ENCODE measurements at regions not wholly inside any gene's neighbourhood (a gene's known extent, or its start where the extent isn't known, plus 50 kb on each side); places are given as distances from the start of the nearest gene placed in this dataset.

DNA sequence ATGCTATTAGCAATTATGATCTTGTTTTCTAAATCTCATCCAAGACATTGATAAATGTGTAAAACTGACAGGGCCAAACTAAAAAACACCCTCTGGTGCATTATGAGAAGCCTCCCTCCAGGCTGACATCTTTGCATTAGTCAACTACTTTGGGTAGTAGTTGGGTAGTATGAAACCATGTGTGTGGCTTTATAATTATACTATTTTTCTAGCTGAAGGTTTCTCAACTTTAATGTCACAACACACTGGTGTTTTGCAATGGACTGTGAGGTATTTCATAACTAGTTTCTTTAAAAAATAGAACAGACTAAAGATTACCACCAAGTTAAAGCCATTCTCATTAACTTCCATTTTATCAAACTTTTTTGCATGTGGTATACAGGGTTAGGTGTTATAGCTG lies 73.1 kb upstream of the RBMS1 start:
- H4K20me1 ChIP-seq (ENCODE audit: insufficient read depth, low read length, poor library complexity, severe bottlenecking) = no peaks in the 10 kb centered on the region
- H2AFZ ChIP-seq (ENCODE audit: low read length) = no peak overlapping the region
- H3K9me3 ChIP-seq (ENCODE audit: insufficient read depth, low read depth, low read length) = no peaks in the 10 kb centered on the region
- no peaks in the 10 kb centered on the region for H3K79me2 ChIP-seq (ENCODE audit: insufficient read depth, low read length)
- no peak overlapping the region for H3K4me3 ChIP-seq (ENCODE audit: low read length, poor library complexity, severe bottlenecking)
- no peaks in the 10 kb centered on the region for H3K9me2 ChIP-seq (replicated peaks; ENCODE audit: low read depth, low read length)
- no peak overlapping the region for H3K4me2 ChIP-seq (ENCODE audit: low read depth, low read length, poor library complexity, severe bottlenecking)
- no peaks in the 10 kb centered on the region for H3K36me3 ChIP-seq (ENCODE audit: insufficient read depth, low read length)
- H3K4me1 ChIP-seq (ENCODE audit: insufficient read depth, low read length, poor library complexity, severe bottlenecking) = peaks cover 18% of the 10 kb centered on the region
- H3K9ac ChIP-seq (ENCODE audit: low read depth, low read length, poor library complexity, severe bottlenecking) = no peak overlapping the region
- no peaks in the 10 kb centered on the region for H3K27me3 ChIP-seq (ENCODE audit: insufficient read depth, low read length, poor library complexity, severe bottlenecking)
- H3F3A ChIP-seq (ENCODE audit: low read depth) = no peaks in the 10 kb centered on the region
- no peak for TF ChIP-seq EZH2phosphoT487 (IDR thresholded peaks at IDR 0.05; ENCODE audit: borderline replicate concordance)
- TF ChIP-seq, protein P1, sequence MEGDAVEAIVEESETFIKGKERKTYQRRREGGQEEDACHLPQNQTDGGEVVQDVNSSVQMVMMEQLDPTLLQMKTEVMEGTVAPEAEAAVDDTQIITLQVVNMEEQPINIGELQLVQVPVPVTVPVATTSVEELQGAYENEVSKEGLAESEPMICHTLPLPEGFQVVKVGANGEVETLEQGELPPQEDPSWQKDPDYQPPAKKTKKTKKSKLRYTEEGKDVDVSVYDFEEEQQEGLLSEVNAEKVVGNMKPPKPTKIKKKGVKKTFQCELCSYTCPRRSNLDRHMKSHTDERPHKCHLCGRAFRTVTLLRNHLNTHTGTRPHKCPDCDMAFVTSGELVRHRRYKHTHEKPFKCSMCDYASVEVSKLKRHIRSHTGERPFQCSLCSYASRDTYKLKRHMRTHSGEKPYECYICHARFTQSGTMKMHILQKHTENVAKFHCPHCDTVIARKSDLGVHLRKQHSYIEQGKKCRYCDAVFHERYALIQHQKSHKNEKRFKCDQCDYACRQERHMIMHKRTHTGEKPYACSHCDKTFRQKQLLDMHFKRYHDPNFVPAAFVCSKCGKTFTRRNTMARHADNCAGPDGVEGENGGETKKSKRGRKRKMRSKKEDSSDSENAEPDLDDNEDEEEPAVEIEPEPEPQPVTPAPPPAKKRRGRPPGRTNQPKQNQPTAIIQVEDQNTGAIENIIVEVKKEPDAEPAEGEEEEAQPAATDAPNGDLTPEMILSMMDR (conservative IDR thresholded peaks at IDR 0.05; ENCODE audit: low read length) = no peak

- Histone ChIP-seq H3K4me1 (ENCODE audit: insufficient read depth, low read length, poor library complexity, severe bottlenecking) (peaks cover 11% of the 10 kb centered on the region), H3K9me3 (ENCODE audit: insufficient read depth, low read depth, low read length) (peaks cover 8% of the 10 kb centered on the region; the same call in 1 of the 2 replicates), H3K27me3 (ENCODE audit: insufficient read depth, low read length, poor library complexity, severe bottlenecking) (no peaks in the 10 kb centered on the region), H3F3A (ENCODE audit: low read depth) (no peaks in the 10 kb centered on the region), H3K36me3 (ENCODE audit: insufficient read depth, low read length) (no peaks in the 10 kb centered on the region), H3K4me2 (ENCODE audit: low read depth, low read length, poor library complexity, severe bottlenecking) (no peak overlapping the region), H3K4me3 (ENCODE audit: low read length, poor library complexity, severe bottlenecking) (no peak overlapping the region), H3K9me2 (replicated peaks; ENCODE audit: low read depth, low read length) (no peaks in the 10 kb centered on the region), H3K79me2 (ENCODE audit: insufficient read depth, low read length) (no peaks in the 10 kb centered on the region), H2AFZ (ENCODE audit: low read length) (no peak overlapping the region), H4K20me1 (ENCODE audit: insufficient read depth, low read length, poor library complexity, severe bottlenecking) (no peaks in the 10 kb centered on the region), H3K9ac (ENCODE audit: low read depth, low read length, poor library complexity, severe bottlenecking) (no peak overlapping the region)
- TF ChIP-seq EZH2phosphoT487 (IDR thresholded peaks at IDR 0.05; ENCODE audit: borderline replicate concordance) = no peak
- TF ChIP-seq, protein P1 (conservative IDR thresholded peaks at IDR 0.05; ENCODE audit: low read length) = no peak
Measured at GRCh38 chr2:160568856-160569255, 75.2 kb upstream of the RBMS1 start.

- Histone ChIP-seq H3K9me2 (replicated peaks; ENCODE audit: low read depth, low read length) (no peaks in the 10 kb centered on the region), H3K9ac (ENCODE audit: low read depth, low read length, poor library complexity, severe bottlenecking) (no peak overlapping the region), H2AFZ (ENCODE audit: low read length) (no peak overlapping the region), H3K4me3 (ENCODE audit: low read length, poor library complexity, severe bottlenecking) (no peak overlapping the region), H3K4me2 (ENCODE audit: low read depth, low read length, poor library complexity, severe bottlenecking) (no peak overlapping the region), H3K36me3 (ENCODE audit: insufficient read depth, low read length) (no peaks in the 10 kb centered on the region), H3K9me3 (ENCODE audit: insufficient read depth, low read depth, low read length) (peaks cover 8% of the 10 kb centered on the region; the same call in 1 of the 2 replicates), H4K20me1 (ENCODE audit: insufficient read depth, low read length, poor library complexity, severe bottlenecking) (no peaks in the 10 kb centered on the region), H3F3A (ENCODE audit: low read depth) (no peaks in the 10 kb centered on the region), H3K27me3 (ENCODE audit: insufficient read depth, low read length, poor library complexity, severe bottlenecking) (no peaks in the 10 kb centered on the region), H3K79me2 (ENCODE audit: insufficient read depth, low read length) (no peaks in the 10 kb centered on the region), H3K4me1 (ENCODE audit: insufficient read depth, low read length, poor library complexity, severe bottlenecking) (no peaks in the 10 kb centered on the region)
- TF ChIP-seq, protein P1 (conservative IDR thresholded peaks at IDR 0.05; ENCODE audit: low read length) = no peak
- no peak for TF ChIP-seq EZH2phosphoT487 (IDR thresholded peaks at IDR 0.05; ENCODE audit: borderline replicate concordance)
Measured at GRCh38 chr2:160570376-160570775, 76.8 kb upstream of the RBMS1 start.

Measured in Loucy (cell line).